ENCODE measurements at regions not wholly inside any gene's neighbourhood (a gene's known extent, or its start where the extent isn't known, plus 50 kb on each side); places are given as distances from the start of the nearest gene placed in this dataset.

GRCh38 chr3:154791611-154792010 lies 288.5 kb upstream of the MME start:
- ChIA-PET CTCF (no interaction called here), POLR2A (ENCODE audit: unreplicated experiment) (no interaction called here)

GRCh38 chr3:154786724-154787123 lies 293.4 kb upstream of the MME start:
- H3K4me3 ChIP-seq = no peak overlapping the region
- H3K79me2 ChIP-seq (ENCODE audit: low read depth) = no peaks in the 10 kb centered on the region
- no peaks in the 10 kb centered on the region for H3K36me3 ChIP-seq (ENCODE audit: low read depth)
- no peaks in the 10 kb centered on the region for H3K9me3 ChIP-seq (ENCODE audit: insufficient read depth, low read depth)
- no peaks in the 10 kb centered on the region for H4K20me1 ChIP-seq (ENCODE audit: insufficient read depth)
- intact Hi-C loops (cut with micrococcal nuclease; ENCODE audit: unreplicated experiment) = no loop called here
- POLR2A ChIA-PET (ENCODE audit: unreplicated experiment) = no interaction called here
- DNase-seq = no peak
- H3K4me1 ChIP-seq (replicated peaks; ENCODE audit: insufficient read depth) = no peaks in the 10 kb centered on the region
- CTCF ChIA-PET = no interaction called here
- H3F3A ChIP-seq (ENCODE audit: insufficient read depth, low read depth) = no peaks in the 10 kb centered on the region
- no peak overlapping the region for H3K4me2 ChIP-seq
- TF ChIP-seq EZH2 (IDR thresholded peaks at IDR 0.05; ENCODE audit: low read depth) = no peak
- TF ChIP-seq CTCF (conservative IDR thresholded peaks at IDR 0.05) = no peak
- H3K9me2 ChIP-seq (ENCODE audit: insufficient read depth) = peaks cover 3% of the 10 kb centered on the region; the same call in 1 of the 2 replicates
- no peak overlapping the region for H2AFZ ChIP-seq
- H3K27ac ChIP-seq = no peak overlapping the region
- H3K27me3 ChIP-seq (ENCODE audit: insufficient read depth, low read depth) = no peaks in the 10 kb centered on the region
- BruUV-seq (replicated peaks) = no TSS peak

More at GRCh38 chr3:154791611-154792010, 288.5 kb upstream of the MME start:
- Histone ChIP-seq H3K27me3 (ENCODE audit: insufficient read depth, low read depth) (no peaks in the 10 kb centered on the region), H3K27ac (no peak overlapping the region), H3K4me1 (replicated peaks; ENCODE audit: insufficient read depth) (no peaks in the 10 kb centered on the region), H3K9me3 (ENCODE audit: insufficient read depth, low read depth) (no peaks in the 10 kb centered on the region), H3K9me2 (ENCODE audit: insufficient read depth) (peaks cover 3% of the 10 kb centered on the region; the same call in 1 of the 2 replicates), H3K79me2 (ENCODE audit: low read depth) (no peaks in the 10 kb centered on the region), H3K36me3 (ENCODE audit: low read depth) (no peaks in the 10 kb centered on the region), H2AFZ (no peak overlapping the region), H3F3A (ENCODE audit: insufficient read depth, low read depth) (no peaks in the 10 kb centered on the region), H3K4me3 (no peak overlapping the region), H3K4me2 (no peak overlapping the region), H4K20me1 (ENCODE audit: insufficient read depth) (no peaks in the 10 kb centered on the region)
- DNase-seq = no peak
- TF ChIP-seq EZH2 (IDR thresholded peaks at IDR 0.05; ENCODE audit: low read depth) (no peak), CTCF (conservative IDR thresholded peaks at IDR 0.05) (no peak)
- no TSS peak for BruUV-seq (replicated peaks)
- intact Hi-C loops (cut with micrococcal nuclease; ENCODE audit: unreplicated experiment) = loop anchor here (10.0 kb wide), 1 partner anchor 57 kb away; no protein-coding TSS in a partner anchor

GRCh38 chr3:154783521-154783931 lies 296.6 kb upstream of the MME start:
- intact Hi-C loops (cut with micrococcal nuclease; ENCODE audit: unreplicated experiment) = no loop called here
- H3K9me2 ChIP-seq (ENCODE audit: insufficient read depth) = no peaks in the 10 kb centered on the region
- POLR2A ChIA-PET (ENCODE audit: unreplicated experiment) = interaction anchor here (0.5 kb wide), 1 partner anchor 560 kb away, joined by 12 read pairs; no protein-coding TSS in a partner anchor
- CTCF ChIA-PET = no interaction called here
- no peak overlapping the region for H3K4me2 ChIP-seq
- H3K9me3 ChIP-seq (ENCODE audit: insufficient read depth, low read depth) = no peaks in the 10 kb centered on the region
- no peak overlapping the region for H3K27ac ChIP-seq
- TF ChIP-seq CTCF (conservative IDR thresholded peaks at IDR 0.05) (no peak), EZH2 (IDR thresholded peaks at IDR 0.05; ENCODE audit: low read depth) (no peak)
- BruUV-seq (replicated peaks) = no TSS peak
- no peaks in the 10 kb centered on the region for H3F3A ChIP-seq (ENCODE audit: insufficient read depth, low read depth)
- H4K20me1 ChIP-seq (ENCODE audit: insufficient read depth) = no peaks in the 10 kb centered on the region
- no peak for DNase-seq
- H3K4me1 ChIP-seq (replicated peaks; ENCODE audit: insufficient read depth) = no peaks in the 10 kb centered on the region
- no peaks in the 10 kb centered on the region for H3K36me3 ChIP-seq (ENCODE audit: low read depth)
- H2AFZ ChIP-seq = no peak overlapping the region
- H3K27me3 ChIP-seq (ENCODE audit: insufficient read depth, low read depth) = no peaks in the 10 kb centered on the region
- no peak overlapping the region for H3K4me3 ChIP-seq
- H3K79me2 ChIP-seq (ENCODE audit: low read depth) = no peaks in the 10 kb centered on the region

Measured in PC-9 (cell line).